ENCODE measurements at regions not wholly inside any gene's neighbourhood (a gene's known extent, or its start where the extent isn't known, plus 50 kb on each side); places are given as distances from the start of the nearest gene placed in this dataset.

DNA sequence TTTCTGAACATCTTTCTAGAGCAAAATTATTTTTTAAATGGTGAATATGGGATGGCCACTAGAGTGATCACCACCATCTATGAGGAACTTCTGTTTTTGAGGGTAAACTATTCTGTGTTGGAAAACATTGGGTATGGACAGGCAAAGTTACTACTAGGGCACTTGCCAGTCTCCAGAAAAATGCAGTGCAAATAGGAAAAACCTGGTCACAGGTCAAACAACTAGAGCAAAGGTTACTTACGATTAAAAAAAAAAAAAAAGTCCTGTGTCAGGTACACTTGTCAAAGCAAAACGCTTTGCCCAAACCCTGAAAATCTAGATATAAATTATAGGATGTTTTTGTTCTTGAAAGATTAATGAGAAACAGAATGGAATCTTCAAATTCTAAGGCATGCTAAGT lies 66.2 kb downstream of the SLITRK1 start:
- CTCF ChIA-PET = no interaction called here
- DNase-seq (ENCODE audit: extremely low spot score) = no peak
- POLR2A ChIA-PET = no interaction called here
- TF ChIP-seq SP1 (IDR thresholded peaks at IDR 0.05) = no peak
- no peak for TF ChIP-seq FOXA1 (IDR thresholded peaks at IDR 0.05)
- TF ChIP-seq PKNOX1 (IDR thresholded peaks at IDR 0.05) = no peak
- TF ChIP-seq TARDBP (IDR thresholded peaks at IDR 0.05) = no peak
- TF ChIP-seq NFRKB (IDR thresholded peaks at IDR 0.05) = no peak
- TF ChIP-seq ZNF384 (IDR thresholded peaks at IDR 0.05) = no peak
- no peak for TF ChIP-seq HDGF (IDR thresholded peaks at IDR 0.05; ENCODE audit: borderline replicate concordance)
- TF ChIP-seq BHLHE40 (IDR thresholded peaks at IDR 0.05; ENCODE audit: borderline replicate concordance) = no peak
- TF ChIP-seq CTBP1 (IDR thresholded peaks at IDR 0.05; ENCODE audit: borderline replicate concordance) = no peak
- no peak for TF ChIP-seq ARNT (IDR thresholded peaks at IDR 0.05)
- no peak for TF ChIP-seq LEF1 (IDR thresholded peaks at IDR 0.05; ENCODE audit: borderline replicate concordance)
- no peak for TF ChIP-seq FOXK2 (IDR thresholded peaks at IDR 0.05)
- TF ChIP-seq ELF4 (IDR thresholded peaks at IDR 0.05) = no peak
- TF ChIP-seq L3MBTL2 (conservative IDR thresholded peaks at IDR 0.05) = no peak
- TF ChIP-seq FOXM1 (IDR thresholded peaks at IDR 0.05; ENCODE audit: borderline replicate concordance) = no peak
- no peak for TF ChIP-seq SUZ12 (IDR thresholded peaks at IDR 0.05)

- POLR2A ChIA-PET = no interaction called here
- TF ChIP-seq CTBP1 (IDR thresholded peaks at IDR 0.05; ENCODE audit: borderline replicate concordance) (no peak), PKNOX1 (IDR thresholded peaks at IDR 0.05) (no peak), BHLHE40 (IDR thresholded peaks at IDR 0.05; ENCODE audit: borderline replicate concordance) (no peak), L3MBTL2 (conservative IDR thresholded peaks at IDR 0.05) (no peak), FOXK2 (IDR thresholded peaks at IDR 0.05) (no peak), SUZ12 (IDR thresholded peaks at IDR 0.05) (no peak), NFRKB (IDR thresholded peaks at IDR 0.05) (no peak), LEF1 (IDR thresholded peaks at IDR 0.05; ENCODE audit: borderline replicate concordance) (no peak), TARDBP (IDR thresholded peaks at IDR 0.05) (no peak), FOXM1 (IDR thresholded peaks at IDR 0.05; ENCODE audit: borderline replicate concordance) (no peak), ARNT (IDR thresholded peaks at IDR 0.05) (no peak), FOXA1 (IDR thresholded peaks at IDR 0.05) (no peak), HDGF (IDR thresholded peaks at IDR 0.05; ENCODE audit: borderline replicate concordance) (no peak), SP1 (IDR thresholded peaks at IDR 0.05) (no peak)
- CTCF ChIA-PET = no interaction called here
- DNase-seq (ENCODE audit: extremely low spot score) = no peak
Measured at GRCh38 chr13:83815598-83815997, 66.7 kb downstream of the SLITRK1 start.

GRCh38 chr13:83810136-83810535 lies 72.1 kb downstream of the SLITRK1 start:
- CTCF ChIA-PET = no interaction called here
- POLR2A ChIA-PET = no interaction called here
- TF ChIP-seq HDGF (IDR thresholded peaks at IDR 0.05; ENCODE audit: borderline replicate concordance) (no peak), FOXM1 (IDR thresholded peaks at IDR 0.05; ENCODE audit: borderline replicate concordance) (no peak)
- no peak for DNase-seq (ENCODE audit: extremely low spot score)

DNA sequence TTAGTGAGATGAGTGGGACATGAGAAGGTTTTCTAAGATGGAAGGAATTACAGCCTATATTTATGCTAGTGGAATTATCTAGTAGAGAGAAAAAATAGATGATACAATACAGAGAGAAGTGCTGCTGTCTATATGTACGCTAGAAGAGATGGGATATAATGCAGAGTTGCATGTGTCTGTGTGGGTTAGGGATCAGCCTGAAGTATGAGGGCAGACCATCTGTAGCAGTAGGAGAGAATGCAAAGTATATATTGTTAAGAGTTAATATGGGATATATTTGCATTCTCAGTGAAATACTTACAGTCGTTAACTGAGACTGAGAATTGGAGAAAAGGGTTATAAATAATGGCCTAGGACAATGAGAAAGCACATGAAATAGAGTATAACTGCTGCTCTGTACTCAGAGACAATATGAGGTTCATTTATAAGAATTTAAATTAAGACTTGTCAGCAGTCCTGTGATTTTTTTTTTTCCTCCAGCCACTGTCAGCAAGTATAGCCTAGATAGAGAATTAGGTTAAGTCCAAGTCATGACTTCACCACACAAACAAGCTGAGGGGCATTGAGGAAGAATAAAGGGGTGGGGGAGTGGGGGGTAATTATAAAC lies 77.8 kb downstream of the SLITRK1 start:
- no peak for TF ChIP-seq FOXM1 (IDR thresholded peaks at IDR 0.05; ENCODE audit: borderline replicate concordance)
- no peak for TF ChIP-seq FOXA1 (IDR thresholded peaks at IDR 0.05)
- TF ChIP-seq FOXK2 (IDR thresholded peaks at IDR 0.05) = no peak
- no peak for TF ChIP-seq TARDBP (IDR thresholded peaks at IDR 0.05)
- no peak for TF ChIP-seq L3MBTL2 (conservative IDR thresholded peaks at IDR 0.05)
- no peak for TF ChIP-seq SUZ12 (IDR thresholded peaks at IDR 0.05)
- TF ChIP-seq ZNF384 (IDR thresholded peaks at IDR 0.05) = no peak
- no peak for TF ChIP-seq HDGF (IDR thresholded peaks at IDR 0.05; ENCODE audit: borderline replicate concordance)
- no peak for TF ChIP-seq NFRKB (IDR thresholded peaks at IDR 0.05)
- no peak for TF ChIP-seq ELF4 (IDR thresholded peaks at IDR 0.05)
- no peak for TF ChIP-seq LEF1 (IDR thresholded peaks at IDR 0.05; ENCODE audit: borderline replicate concordance)
- TF ChIP-seq BHLHE40 (IDR thresholded peaks at IDR 0.05; ENCODE audit: borderline replicate concordance) = no peak
- ChIA-PET CTCF (no interaction called here), POLR2A (no interaction called here)
- DNase-seq (ENCODE audit: extremely low spot score) = no peak

DNA sequence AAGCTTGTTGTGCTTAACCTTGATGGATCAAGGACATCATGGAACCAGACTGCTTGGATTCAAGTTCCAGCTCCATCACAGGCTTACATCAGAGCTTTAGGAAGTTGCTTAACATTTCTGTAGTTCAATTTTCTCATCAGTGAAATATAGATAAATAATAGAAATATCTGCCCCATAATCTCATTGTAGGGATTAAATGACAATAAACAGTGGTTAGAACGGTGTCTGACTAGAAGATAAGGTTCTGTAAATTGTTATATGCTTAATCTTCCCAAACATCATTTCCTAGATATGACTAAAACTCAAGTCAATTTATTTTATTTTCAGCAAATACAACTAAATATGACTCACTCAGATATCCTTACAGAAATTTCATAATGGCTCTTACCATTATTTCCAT lies 83.5 kb downstream of the SLITRK1 start:
- no peak for DNase-seq (ENCODE audit: extremely low spot score)
- TF ChIP-seq LEF1 (IDR thresholded peaks at IDR 0.05; ENCODE audit: borderline replicate concordance) (no peak), HDGF (IDR thresholded peaks at IDR 0.05; ENCODE audit: borderline replicate concordance) (no peak), FOXA1 (IDR thresholded peaks at IDR 0.05) (no peak), ZNF384 (IDR thresholded peaks at IDR 0.05) (no peak), ARNT (IDR thresholded peaks at IDR 0.05) (no peak), L3MBTL2 (conservative IDR thresholded peaks at IDR 0.05) (no peak), NFRKB (IDR thresholded peaks at IDR 0.05) (no peak), PKNOX1 (IDR thresholded peaks at IDR 0.05) (no peak), FOXK2 (IDR thresholded peaks at IDR 0.05) (no peak), TARDBP (IDR thresholded peaks at IDR 0.05) (no peak), ELF4 (IDR thresholded peaks at IDR 0.05) (no peak), SUZ12 (IDR thresholded peaks at IDR 0.05) (no peak), BHLHE40 (IDR thresholded peaks at IDR 0.05; ENCODE audit: borderline replicate concordance) (no peak), SP1 (IDR thresholded peaks at IDR 0.05) (no peak), FOXM1 (IDR thresholded peaks at IDR 0.05; ENCODE audit: borderline replicate concordance) (no peak), CTBP1 (IDR thresholded peaks at IDR 0.05; ENCODE audit: borderline replicate concordance) (no peak)
- ChIA-PET CTCF (no interaction called here), POLR2A (no interaction called here)

DNA sequence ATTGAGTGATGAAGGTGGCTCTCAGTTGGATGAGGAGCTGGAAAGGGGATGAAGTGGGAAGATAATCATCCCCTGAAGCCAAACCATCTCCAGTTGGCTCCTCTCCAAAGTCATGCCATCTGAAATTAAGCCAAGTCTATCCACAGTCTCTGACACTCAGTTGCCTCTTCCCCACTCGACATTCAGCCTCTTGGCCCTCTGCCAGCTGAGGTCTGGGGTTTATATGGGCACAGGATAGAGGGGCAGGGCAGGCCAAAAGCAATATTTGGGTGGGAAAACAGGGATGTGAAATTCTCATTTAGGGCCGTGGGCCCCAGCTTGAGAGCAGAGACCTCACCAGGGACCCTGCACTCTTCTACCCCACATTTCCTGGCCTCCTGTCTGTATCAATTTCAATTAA lies 85.9 kb downstream of the SLITRK1 start:
- no peak for DNase-seq (ENCODE audit: extremely low spot score)
- TF ChIP-seq ELF4 (IDR thresholded peaks at IDR 0.05) (no peak), L3MBTL2 (conservative IDR thresholded peaks at IDR 0.05) (no peak), FOXM1 (IDR thresholded peaks at IDR 0.05; ENCODE audit: borderline replicate concordance) (no peak), BHLHE40 (IDR thresholded peaks at IDR 0.05; ENCODE audit: borderline replicate concordance) (no peak), SUZ12 (IDR thresholded peaks at IDR 0.05) (no peak), PKNOX1 (IDR thresholded peaks at IDR 0.05) (no peak), ZNF384 (IDR thresholded peaks at IDR 0.05) (no peak), FOXK2 (IDR thresholded peaks at IDR 0.05) (no peak), CTBP1 (IDR thresholded peaks at IDR 0.05; ENCODE audit: borderline replicate concordance) (no peak), ARNT (IDR thresholded peaks at IDR 0.05) (no peak), NFRKB (IDR thresholded peaks at IDR 0.05) (no peak), SP1 (IDR thresholded peaks at IDR 0.05) (no peak)
- POLR2A ChIA-PET = no interaction called here
- CTCF ChIA-PET = no interaction called here
